IMR-90 (cell line): ENCODE measurements at regions not wholly inside any gene's neighbourhood (a gene's known extent, or its start where the extent isn't known, plus 50 kb on each side); places are given as distances from the start of the nearest gene placed in this dataset.
A peak's percentile ranks its signal among the peaks of the same experiment; 100 is the strongest.

Source experiments
- ATAC-seq: fragments of 200-7000 bp; cut with Tn5 transposase; 2 replicates; pipeline ENCODE4 v1.9.1; 2020; ENCODE audit warnings: low read depth, mild to moderate bottlenecking, moderate library complexity
- BruUV-seq: library from RNA; stranded (reverse); fragments of 400-500 nt; replicated peaks from 2 replicates; lab custom pipeline; 2021; lab: Mats Ljungman, UMichigan
- CTCF ChIA-PET: fragments of 300-600 bp; formaldehyde crosslinking; extraction: SDS; loops from one replicate; lab custom pipeline; 2021; ENCODE audit warnings: antibody characterized with exemption; lab: Yijun Ruan, JAX
- POLR2A ChIA-PET: fragments of 300-600 bp; sonication (Branson Sonifier 250); formaldehyde crosslinking; loops from one replicate; lab custom pipeline; 2022; ENCODE audit warnings: antibody characterized with exemption; ENCODE audit not compliant: unreplicated experiment; lab: Charles Lee
- DNase-seq: peaks from one replicate; pipeline ENCODE4 v3.0.0; 2013
- H2AFZ ChIP-seq: replicated peaks from 2 replicates; pipeline ENCODE3; 2013; ENCODE audit warnings: low read length, mild to moderate bottlenecking; ENCODE audit not compliant: poor library complexity
- H2AK5ac ChIP-seq: 2 replicates; pipeline ENCODE4 v1.6.1; 2013; ENCODE audit warnings: low read depth, low read length, inconsistent platforms
- H2AK9ac ChIP-seq: replicated peaks from 2 replicates; pipeline ENCODE3; 2013; ENCODE audit warnings: mild to moderate bottlenecking, low read depth, low read length, moderate library complexity; ENCODE audit not compliant: poor library complexity
- H2BK120ac ChIP-seq: 2 replicates; pipeline ENCODE4 v1.6.1; 2013; ENCODE audit warnings: low read depth, low read length, inconsistent platforms
- H2BK15ac ChIP-seq: 3 replicates; pipeline ENCODE4 v1.6.1; 2013; ENCODE audit warnings: low read depth, low read length, inconsistent platforms
- H2BK20ac ChIP-seq: 2 replicates; pipeline ENCODE4 v1.6.1; 2013; ENCODE audit warnings: low read depth, mild to moderate bottlenecking, inconsistent platforms, low read length, moderate library complexity
- H2BK5ac ChIP-seq: 2 replicates; pipeline ENCODE4 v1.6.1; 2013; ENCODE audit warnings: mild to moderate bottlenecking, low read depth, low read length, inconsistent platforms; ENCODE audit not compliant: poor library complexity, severe bottlenecking
- H3K14ac ChIP-seq: replicated peaks from 2 replicates; pipeline ENCODE4 v1.6.1; 2013; ENCODE audit warnings: low read depth, low read length, inconsistent platforms
- H3K18ac ChIP-seq: 2 replicates; pipeline ENCODE4 v1.6.1; 2013; ENCODE audit warnings: low read depth, low read length, control low read depth
- H3K23ac ChIP-seq: 2 replicates; pipeline ENCODE4 v1.6.1; 2013; ENCODE audit warnings: low read depth, low read length, inconsistent platforms
- H3K27ac ChIP-seq: 2 replicates; pipeline ENCODE4 v1.5.1; 2013; ENCODE audit warnings: mild to moderate bottlenecking, control low read depth, low read length; ENCODE audit not compliant: insufficient read depth
- H3K27me3 ChIP-seq: 2 replicates; pipeline ENCODE4 v1.6.1; 2013; ENCODE audit warnings: low read length; ENCODE audit not compliant: control insufficient read depth, insufficient read depth
- H3K36me3 ChIP-seq: 2 replicates; pipeline ENCODE4 v1.6.1; 2013; ENCODE audit warnings: low read length, mixed read lengths; ENCODE audit not compliant: control insufficient read depth, insufficient read depth
- H3K4ac ChIP-seq: 2 replicates; pipeline ENCODE4 v1.6.1; 2013; ENCODE audit warnings: low read depth, low read length, inconsistent platforms
- H3K4me1 ChIP-seq: 2 replicates; pipeline ENCODE4 v1.6.1; 2013; ENCODE audit warnings: low read length, mixed read lengths; ENCODE audit not compliant: control insufficient read depth, insufficient read depth
- H3K4me2 ChIP-seq: 2 replicates; pipeline ENCODE4 v1.6.1; 2013; ENCODE audit warnings: low read depth, mild to moderate bottlenecking, control low read depth, low read length, moderate library complexity
- H3K4me3 ChIP-seq: 2 replicates; pipeline ENCODE4 v1.5.1; 2013; ENCODE audit warnings: low read depth, mild to moderate bottlenecking, control low read depth, low read length, moderate library complexity; ENCODE audit not compliant: insufficient read depth
- H3K56ac ChIP-seq: 2 replicates; pipeline ENCODE4 v1.6.1; 2013; ENCODE audit warnings: low read length, inconsistent platforms; ENCODE audit not compliant: insufficient read depth; ENCODE audit errors: extremely low read depth
- H3K79me1 ChIP-seq, 2 experiments: 2 replicates each; pipeline ENCODE4 v1.6.1; 2013; ENCODE audit warnings: low read length in 2 of 2, inconsistent platforms in 1 of 2, low read depth in 1 of 2
- H3K9ac ChIP-seq: 2 replicates; pipeline ENCODE4 v1.6.1; 2013; ENCODE audit warnings: low read depth, low read length, control low read depth
- H3K9me1 ChIP-seq: 2 replicates; pipeline ENCODE4 v1.6.1; 2013; ENCODE audit warnings: low read length, inconsistent platforms; ENCODE audit not compliant: insufficient read depth
- H3K9me3 ChIP-seq: 2 replicates; pipeline ENCODE4 v1.6.1; 2013; ENCODE audit warnings: low read length; ENCODE audit not compliant: control insufficient read depth, insufficient read depth
- H4K20me1 ChIP-seq: 2 replicates; pipeline ENCODE4 v1.6.1; 2013; ENCODE audit warnings: low read length, inconsistent platforms; ENCODE audit not compliant: insufficient read depth
- H4K5ac ChIP-seq: 2 replicates; pipeline ENCODE4 v1.6.1; 2013; ENCODE audit warnings: mild to moderate bottlenecking, low read depth, low read length, control low read depth
- H4K8ac ChIP-seq, 2 experiments: 2 replicates each; pipeline ENCODE4 v1.6.1; 2013; ENCODE audit warnings: low read depth in 2 of 2, low read length in 2 of 2, control low read depth in 1 of 2, inconsistent platforms in 1 of 2
- H4K91ac ChIP-seq: 2 replicates; pipeline ENCODE4 v1.6.1; 2013; ENCODE audit warnings: low read depth, low read length, inconsistent platforms; ENCODE audit not compliant: insufficient read depth
- BHLHE40 ChIP-seq: fragments of 150-350 bp; IDR thresholded peaks from 2 replicates; pipeline ENCODE4 v1.6.1; 2016; ENCODE audit warnings: mild to moderate bottlenecking, low read depth, low read length
- CEBPB ChIP-seq: IDR thresholded peaks from 2 replicates; pipeline ENCODE4 v1.6.1; 2012; ENCODE audit warnings: low read depth, low read length, improper control_type of control experiment
- FOS ChIP-seq: fragments of 150-350 bp; IDR thresholded peaks from 2 replicates; pipeline ENCODE4 v1.6.1; 2016; ENCODE audit warnings: low read depth, low read length
- MAFK ChIP-seq: IDR thresholded peaks from 2 replicates; pipeline ENCODE4 v1.6.1; 2012; ENCODE audit warnings: low read depth, low read length, improper control_type of control experiment
- MAZ ChIP-seq: IDR thresholded peaks from 2 replicates; pipeline ENCODE4 v1.6.1; 2012; ENCODE audit warnings: low read depth, mild to moderate bottlenecking, low read length, improper control_type of control experiment, moderate library complexity, borderline replicate concordance
- MXI1 ChIP-seq: IDR thresholded peaks from 2 replicates; pipeline ENCODE4 v1.6.1; 2012; ENCODE audit warnings: low read depth, mild to moderate bottlenecking, low read length, moderate library complexity, borderline replicate concordance
- NFE2L2 ChIP-seq: fragments of 150-350 bp; IDR thresholded peaks from 2 replicates; pipeline ENCODE4 v1.6.1; 2016; ENCODE audit warnings: low read depth, mild to moderate bottlenecking, low read length
- POLR2A ChIP-seq: IDR thresholded peaks from 2 replicates; pipeline ENCODE4 v1.6.1; 2012; ENCODE audit warnings: mild to moderate bottlenecking, low read depth, low read length
- RFX5 ChIP-seq: IDR thresholded peaks from 2 replicates; pipeline ENCODE4 v1.8.0; 2012; ENCODE audit warnings: low read depth, mild to moderate bottlenecking, low read length, moderate library complexity
- SMC3 ChIP-seq: fragments of 150-350 bp; IDR thresholded peaks from 2 replicates; pipeline ENCODE4 v1.6.1; 2016; ENCODE audit warnings: low read depth, mild to moderate bottlenecking, antibody characterized with exemption, low read length, moderate library complexity
- WGBS, 2 experiments: methylation state at CpG; one replicate each; pipeline versions ENCODE4 v1.1.5 to v1.1.7; 2013; ENCODE audit warnings: missing lambda C conversion rate in 2 of 2; ENCODE audit not compliant: insufficient read length in 1 of 2; ENCODE audit errors: extremely low coverage in 2 of 2; 5-methylcytosine and 5-hydroxymethylcytosine counted together
- dilution Hi-C: fragments of 300-500 bp; cut with HindIII; formaldehyde crosslinking; loops from one replicate; pipeline ENCODE4 v1.14.3; 2018; ENCODE audit warnings: low sequenced_read_pairs; ENCODE audit not compliant: unreplicated experiment
- in situ Hi-C: fragments of 300-500 bp; cut with MboI; formaldehyde crosslinking; loops from 3 replicates; pipeline ENCODE4 v1.14.3; 2019; ENCODE audit warnings: low sequenced_read_pairs, inconsistent platforms, mixed read lengths
- intact Hi-C: fragments of 100-400 bp; cut with micrococcal nuclease; formaldehyde crosslinking; loops from 2 replicates; pipeline ENCODE4 v1.10.0; 2022
- TF ChIP-seq, protein P1 (sequence below): fragments of 150-350 bp; IDR thresholded peaks from 2 replicates; pipeline ENCODE4 v1.6.1; 2017; ENCODE audit warnings: mild to moderate bottlenecking, antibody characterized with exemption, low read length, low read depth
- TF ChIP-seq, protein P2 (sequence below): conservative IDR thresholded peaks from 2 replicates; pipeline ENCODE4 v1.5.1; 2012; ENCODE audit warnings: mild to moderate bottlenecking, low read depth, low read length, improper control_type of control experiment

DNA sequence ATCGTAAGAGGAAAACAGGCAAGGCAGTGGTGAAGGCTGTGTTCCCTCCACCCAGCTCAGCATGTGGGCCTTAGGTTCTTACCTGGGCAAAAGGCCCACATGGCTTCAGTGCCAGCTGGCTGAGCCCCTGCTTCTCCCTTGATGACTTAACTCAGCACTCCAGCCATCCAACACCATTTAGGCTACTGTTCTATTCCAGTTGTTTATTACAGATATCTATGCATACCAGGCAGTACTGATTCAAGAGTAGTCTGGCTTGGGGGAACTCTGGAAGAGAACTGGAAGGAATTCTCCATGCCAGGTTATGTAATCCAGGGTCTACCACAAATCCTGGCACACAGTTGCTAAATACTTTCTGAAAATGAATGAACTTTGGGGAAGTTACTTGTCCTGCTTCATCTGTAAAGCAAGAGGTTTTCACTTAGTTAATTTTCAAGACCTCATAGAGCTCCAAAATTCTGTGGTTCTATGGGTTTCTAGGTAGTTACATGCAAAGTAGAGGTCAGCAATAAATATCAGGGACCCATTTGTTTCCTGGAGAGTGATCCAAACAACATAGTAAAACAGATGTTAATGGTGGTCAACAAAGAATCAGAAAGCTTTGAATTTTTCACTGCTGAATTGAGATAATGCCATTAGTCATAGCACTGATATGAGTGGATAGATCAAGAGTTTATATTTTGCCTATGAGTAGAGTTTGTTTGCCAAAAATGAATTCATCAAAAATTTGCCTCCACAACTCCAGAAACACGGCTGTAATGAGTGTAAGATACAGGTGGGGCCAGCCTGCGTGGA is 88.2 kb upstream of the OSMR start:
- peak; percentile 31 for DNase-seq
- no peak overlapping the region; the same call in 1 of the 2 replicates for H3K14ac ChIP-seq
- 0 out of 2 replicates have a peak overlapping the region, but pooled peaks have one; percentile 12 for H4K91ac ChIP-seq
- in situ Hi-C loops (no loop called here), intact Hi-C loops (no loop called here), dilution Hi-C loops (no loop called here)
- H3K4me1 ChIP-seq: peaks cover 14% of the 10 kb centered on the region
- no peak overlapping the region for H3K56ac ChIP-seq
- POLR2A ChIA-PET: no interaction called here
- no peaks in the 10 kb centered on the region for H4K20me1 ChIP-seq
- H2AK5ac ChIP-seq: peak overlapping the region; percentile 59
- TF ChIP-seq CEBPB: no peak
- no peak for TF ChIP-seq NFE2L2
- TF ChIP-seq, protein P1, sequence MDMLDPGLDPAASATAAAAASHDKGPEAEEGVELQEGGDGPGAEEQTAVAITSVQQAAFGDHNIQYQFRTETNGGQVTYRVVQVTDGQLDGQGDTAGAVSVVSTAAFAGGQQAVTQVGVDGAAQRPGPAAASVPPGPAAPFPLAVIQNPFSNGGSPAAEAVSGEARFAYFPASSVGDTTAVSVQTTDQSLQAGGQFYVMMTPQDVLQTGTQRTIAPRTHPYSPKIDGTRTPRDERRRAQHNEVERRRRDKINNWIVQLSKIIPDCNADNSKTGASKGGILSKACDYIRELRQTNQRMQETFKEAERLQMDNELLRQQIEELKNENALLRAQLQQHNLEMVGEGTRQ: no peak
- no peak for TF ChIP-seq FOS
- no peak for TF ChIP-seq MAZ
- no peak for TF ChIP-seq POLR2A
- TF ChIP-seq, protein P2, sequence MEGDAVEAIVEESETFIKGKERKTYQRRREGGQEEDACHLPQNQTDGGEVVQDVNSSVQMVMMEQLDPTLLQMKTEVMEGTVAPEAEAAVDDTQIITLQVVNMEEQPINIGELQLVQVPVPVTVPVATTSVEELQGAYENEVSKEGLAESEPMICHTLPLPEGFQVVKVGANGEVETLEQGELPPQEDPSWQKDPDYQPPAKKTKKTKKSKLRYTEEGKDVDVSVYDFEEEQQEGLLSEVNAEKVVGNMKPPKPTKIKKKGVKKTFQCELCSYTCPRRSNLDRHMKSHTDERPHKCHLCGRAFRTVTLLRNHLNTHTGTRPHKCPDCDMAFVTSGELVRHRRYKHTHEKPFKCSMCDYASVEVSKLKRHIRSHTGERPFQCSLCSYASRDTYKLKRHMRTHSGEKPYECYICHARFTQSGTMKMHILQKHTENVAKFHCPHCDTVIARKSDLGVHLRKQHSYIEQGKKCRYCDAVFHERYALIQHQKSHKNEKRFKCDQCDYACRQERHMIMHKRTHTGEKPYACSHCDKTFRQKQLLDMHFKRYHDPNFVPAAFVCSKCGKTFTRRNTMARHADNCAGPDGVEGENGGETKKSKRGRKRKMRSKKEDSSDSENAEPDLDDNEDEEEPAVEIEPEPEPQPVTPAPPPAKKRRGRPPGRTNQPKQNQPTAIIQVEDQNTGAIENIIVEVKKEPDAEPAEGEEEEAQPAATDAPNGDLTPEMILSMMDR: no peak
- TF ChIP-seq SMC3: no peak
- no peak for TF ChIP-seq MAFK
- no peak for TF ChIP-seq BHLHE40
- TF ChIP-seq RFX5: no peak
- no peak for TF ChIP-seq MXI1
- no peak overlapping the region for H4K8ac ChIP-seq
- H2AFZ ChIP-seq: no peak overlapping the region
- 100% methylated on average over 1 of the region's 3 CpGs; no CpG with 5 or more reads in 1 of the 2 experiments for WGBS, 2 experiments
- H3K9ac ChIP-seq: no peak overlapping the region
- H3K27me3 ChIP-seq: peaks cover 18% of the 10 kb centered on the region
- peak; percentile 50 for ATAC-seq
- H3K9me1 ChIP-seq: peaks cover 6% of the 10 kb centered on the region
- H2BK20ac ChIP-seq: no peak overlapping the region
- no peak overlapping the region for H2BK5ac ChIP-seq
- H4K5ac ChIP-seq: no peak overlapping the region
- H3K23ac ChIP-seq: no peak overlapping the region
- no peak overlapping the region for H3K4me3 ChIP-seq
- H3K79me1 ChIP-seq: no peaks in the 10 kb centered on the region
- H3K4ac ChIP-seq: peak overlapping the region; percentile 40; the same call in 1 of the 2 replicates
- no peak overlapping the region for H3K18ac ChIP-seq
- no TSS peak for BruUV-seq
- peak overlapping the region; percentile 55; the same call in 1 of the 3 replicates for H2BK15ac ChIP-seq
- no peak overlapping the region for H3K4me2 ChIP-seq
- H3K27ac ChIP-seq: no peak overlapping the region
- CTCF ChIA-PET: interaction anchor here (0.5 kb wide), 1 partner anchor 99 kb away, joined by 4 read pairs; no protein-coding TSS in a partner anchor
- H3K36me3 ChIP-seq: no peaks in the 10 kb centered on the region
- no peaks in the 10 kb centered on the region for H3K9me3 ChIP-seq
- peak overlapping the region; percentile 27; the same call in 1 of the 2 replicates for H2BK120ac ChIP-seq
- H2AK9ac ChIP-seq: no peak overlapping the region
